ENCODE measurements at regions not wholly inside any gene's neighbourhood (a gene's known extent, or its start where the extent isn't known, plus 50 kb on each side); places are given as distances from the start of the nearest gene placed in this dataset.

GRCh38 chr20:11119573-11119972, 445.8 kb upstream of the JAG1 start:
- 92 to 96% (median 96%) methylated on average over 3 of the region's 3 CpGs for WGBS, 4 donors
- DNase-seq (no peak), ATAC-seq (no peak)
- no peaks in the 10 kb centered on the region for H3K9me3 ChIP-seq
- no peak for TF ChIP-seq POLR2A (IDR thresholded peaks at IDR 0.05)
- TF ChIP-seq CTCF (IDR thresholded peaks at IDR 0.05) = no peak
- intact Hi-C loops (cut with DNase I) = loop anchor here in 1 of 10 donors (10.0 kb wide), 1 partner anchor 75 kb away; no protein-coding TSS in a partner anchor
- H3K4me3 ChIP-seq = no peak overlapping the region
- no peak overlapping the region for H3K27ac ChIP-seq
- no peaks in the 10 kb centered on the region for H3K27me3 ChIP-seq
- H3K36me3 ChIP-seq = no peaks in the 10 kb centered on the region
- H3K4me1 ChIP-seq = no peaks in the 10 kb centered on the region

GRCh38 chr20:11120431-11120830, 446.6 kb upstream of the JAG1 start:
- no peaks in the 10 kb centered on the region for H3K36me3 ChIP-seq
- H3K9me3 ChIP-seq = no peaks in the 10 kb centered on the region
- intact Hi-C loops (cut with DNase I) = no loop called here
- no peak for ATAC-seq
- DNase-seq = no peak
- no peak overlapping the region for H3K4me3 ChIP-seq
- H3K27me3 ChIP-seq = no peaks in the 10 kb centered on the region
- 85 to 91% (median 89%) methylated on average over 4 of the region's 4 CpGs for WGBS, 4 donors
- no peak for TF ChIP-seq CTCF (IDR thresholded peaks at IDR 0.05)
- no peak overlapping the region for H3K27ac ChIP-seq
- H3K4me1 ChIP-seq = no peaks in the 10 kb centered on the region

- Histone ChIP-seq H3K4me3 (no peak overlapping the region), H3K27ac (no peak overlapping the region), H3K36me3 (no peaks in the 10 kb centered on the region), H3K4me1 (peaks cover 0 to 5% (median 0%) of the 10 kb centered on the region in 12 donors), H3K27me3 (no peaks in the 10 kb centered on the region), H3K9me3 (no peaks in the 10 kb centered on the region)
- WGBS, 4 donors = 57 to 72% (median 64%) methylated on average over 2 of the region's 2 CpGs
- intact Hi-C loops (cut with DNase I) = loop anchor here in 1 of 10 donors (2.0 kb wide), 1 partner anchor 18 kb away; no protein-coding TSS in a partner anchor
- DNase-seq (no peak), ATAC-seq (no peak)
- no peak for TF ChIP-seq POLR2A (IDR thresholded peaks at IDR 0.05)
Observed at GRCh38 chr20:11124849-11125505, 451.2 kb upstream of the JAG1 start.

GRCh38 chr20:11128220-11128718, 454.5 kb upstream of the JAG1 start:
- whole genome bisulfite sequencing, 4 donors = 40 to 65% (median 51%) methylated on average over 3 of the region's 3 CpGs
- Histone ChIP-seq H3K9me3 (no peaks in the 10 kb centered on the region), H3K36me3 (no peaks in the 10 kb centered on the region), H3K27ac (peak overlapping the region in 1 of 12 donors; percentile 30), H3K4me1 (peaks cover 0 to 5% (median 0%) of the 10 kb centered on the region in 12 donors), H3K27me3 (no peaks in the 10 kb centered on the region), H3K4me3 (no peak overlapping the region)
- TF ChIP-seq CTCF (IDR thresholded peaks at IDR 0.05) (no peak), POLR2A (IDR thresholded peaks at IDR 0.05) (no peak)
- intact Hi-C loops (cut with DNase I) = no loop called here
- ATAC-seq = peak in 3 of 4 donors; percentile 47 to 53 (median 48)
- no peak for DNase-seq
